ENCODE measurements at regions not wholly inside any gene's neighbourhood (a gene's known extent, or its start where the extent isn't known, plus 50 kb on each side); places are given as distances from the start of the nearest gene placed in this dataset.

DNA sequence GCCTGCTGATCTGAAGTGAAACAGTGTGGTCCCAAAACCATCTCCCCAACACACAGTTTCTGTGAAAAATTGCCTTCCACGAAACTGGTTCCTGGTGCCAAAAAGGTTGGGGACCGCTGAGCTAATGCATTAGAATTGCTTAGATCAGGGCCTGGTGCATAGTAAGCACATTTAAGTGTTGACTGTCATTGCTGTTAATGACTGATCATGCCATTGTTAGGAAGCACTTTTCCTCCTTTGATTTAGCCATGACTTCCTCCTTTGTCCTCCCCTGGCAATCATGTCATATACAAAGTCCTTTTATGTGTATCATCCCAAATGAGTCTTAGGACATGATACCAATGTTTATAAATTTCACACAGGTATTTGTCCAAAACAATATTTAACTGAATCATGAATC lies 81.5 kb upstream of the ATP11B start:
- TF ChIP-seq CTCF (IDR thresholded peaks at IDR 0.05; ENCODE audit: insufficient read depth, low read depth, low read length) (no peak), EZH2 (IDR thresholded peaks at IDR 0.05; ENCODE audit: insufficient read depth, low read length) (no peak)

All from astrocyte (in vitro differentiated cells and primary cell).